GM12874 (cell line): ENCODE measurements at regions not wholly inside any gene's neighbourhood (a gene's known extent, or its start where the extent isn't known, plus 50 kb on each side); places are given as distances from the start of the nearest gene placed in this dataset.

Source experiments
- TF ChIP-seq, protein P1 (sequence below): IDR thresholded peaks from 2 replicates; pipeline ENCODE4 v1.5.1; 2011; ENCODE audit warnings: low read depth, mild to moderate bottlenecking, control low read depth, low read length, moderate library complexity; ENCODE audit not compliant: insufficient read depth

DNA sequence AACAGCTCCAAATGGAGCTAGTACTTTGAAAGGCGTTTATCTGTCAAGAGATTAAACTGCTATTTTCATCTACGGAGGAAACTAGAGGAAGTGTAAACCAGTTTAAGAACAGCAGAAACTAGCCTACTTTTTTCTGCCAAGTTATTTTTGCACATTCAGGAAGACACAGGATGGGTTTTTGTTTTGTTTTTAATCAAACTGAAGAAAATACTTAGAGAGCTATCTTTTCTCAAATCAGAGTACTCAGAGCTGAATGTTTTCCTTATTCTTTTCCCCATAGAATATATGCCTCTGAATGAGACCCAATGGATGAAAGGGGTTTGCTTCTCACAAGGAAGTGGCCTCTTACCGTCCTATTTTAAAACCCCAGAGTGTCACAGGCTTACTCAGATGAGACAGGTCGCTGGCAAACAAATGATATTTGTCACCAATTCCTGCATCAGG lies 538.5 kb downstream of the CD83 start:
- TF ChIP-seq, protein P1, sequence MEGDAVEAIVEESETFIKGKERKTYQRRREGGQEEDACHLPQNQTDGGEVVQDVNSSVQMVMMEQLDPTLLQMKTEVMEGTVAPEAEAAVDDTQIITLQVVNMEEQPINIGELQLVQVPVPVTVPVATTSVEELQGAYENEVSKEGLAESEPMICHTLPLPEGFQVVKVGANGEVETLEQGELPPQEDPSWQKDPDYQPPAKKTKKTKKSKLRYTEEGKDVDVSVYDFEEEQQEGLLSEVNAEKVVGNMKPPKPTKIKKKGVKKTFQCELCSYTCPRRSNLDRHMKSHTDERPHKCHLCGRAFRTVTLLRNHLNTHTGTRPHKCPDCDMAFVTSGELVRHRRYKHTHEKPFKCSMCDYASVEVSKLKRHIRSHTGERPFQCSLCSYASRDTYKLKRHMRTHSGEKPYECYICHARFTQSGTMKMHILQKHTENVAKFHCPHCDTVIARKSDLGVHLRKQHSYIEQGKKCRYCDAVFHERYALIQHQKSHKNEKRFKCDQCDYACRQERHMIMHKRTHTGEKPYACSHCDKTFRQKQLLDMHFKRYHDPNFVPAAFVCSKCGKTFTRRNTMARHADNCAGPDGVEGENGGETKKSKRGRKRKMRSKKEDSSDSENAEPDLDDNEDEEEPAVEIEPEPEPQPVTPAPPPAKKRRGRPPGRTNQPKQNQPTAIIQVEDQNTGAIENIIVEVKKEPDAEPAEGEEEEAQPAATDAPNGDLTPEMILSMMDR, result no peak

DNA sequence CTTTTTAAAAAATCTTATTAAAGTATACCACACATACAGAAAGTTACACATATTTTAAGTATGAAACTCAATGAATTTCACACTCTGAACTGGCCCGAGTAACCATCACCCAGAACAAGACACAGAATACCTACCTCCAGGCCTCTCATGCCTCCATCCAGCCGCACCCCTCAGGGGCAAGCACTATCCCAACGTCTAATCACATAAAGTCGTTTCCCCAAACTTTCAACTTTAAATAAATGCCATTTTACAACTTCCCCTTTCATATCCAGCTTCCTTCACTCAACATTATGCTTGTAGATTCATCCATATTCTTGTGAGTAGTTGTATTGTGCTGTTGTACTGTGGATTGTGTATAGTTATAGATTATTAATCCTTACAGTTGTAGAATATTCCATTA lies 539.1 kb downstream of the CD83 start:
- TF ChIP-seq, protein P1, result no peak

DNA sequence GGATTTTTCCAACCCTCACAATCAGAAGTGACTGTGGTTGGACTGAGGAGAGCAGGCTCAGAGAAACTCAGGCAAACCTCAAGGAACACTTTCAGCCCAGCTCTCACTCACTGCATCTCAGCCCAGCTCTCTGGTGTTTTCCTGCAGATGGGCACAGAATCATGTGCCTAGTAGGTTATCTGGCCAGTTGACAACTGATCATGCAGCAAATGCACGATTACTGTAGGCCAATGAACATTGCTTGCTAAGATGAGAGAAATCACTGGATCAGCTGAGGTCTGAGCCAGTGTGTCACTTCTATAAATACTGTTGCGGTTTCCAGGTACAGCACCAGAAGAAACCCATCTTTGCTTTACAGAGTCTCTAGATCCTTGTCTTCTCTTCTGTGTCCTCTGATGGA lies 540.5 kb downstream of the CD83 start:
- TF ChIP-seq, protein P1, result no peak

DNA sequence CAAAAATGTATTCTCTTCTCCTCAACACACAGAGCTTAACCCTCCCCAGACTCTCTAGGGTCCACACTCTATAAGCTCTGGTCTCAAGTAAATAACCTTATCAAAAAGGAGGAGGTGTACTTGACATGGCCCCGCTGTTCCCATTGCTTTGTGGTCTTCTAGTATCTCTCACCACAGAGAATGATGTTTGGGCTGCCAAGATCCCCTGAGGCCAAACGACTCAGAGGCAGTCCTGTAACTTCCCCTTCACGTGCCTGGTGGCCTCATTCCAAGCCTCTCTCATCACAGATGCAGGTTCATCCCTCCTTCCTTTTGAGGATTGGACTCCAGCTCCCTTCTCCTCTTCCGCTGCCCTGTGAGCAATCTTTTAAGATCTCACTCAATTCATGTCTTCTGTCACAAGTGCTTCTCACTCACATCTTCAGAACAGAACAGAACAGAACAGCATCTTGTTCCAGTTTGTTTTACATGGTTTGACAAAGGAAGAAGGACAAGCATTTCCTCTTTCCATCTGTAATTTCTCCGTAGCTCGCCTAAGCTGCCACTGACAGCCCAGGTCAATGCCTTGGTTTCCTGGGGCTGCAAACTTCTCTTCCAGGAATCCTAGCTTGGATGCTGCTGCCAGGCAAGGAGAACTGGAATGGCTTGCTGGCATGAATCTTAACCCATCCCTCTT lies 541.5 kb downstream of the CD83 start:
- TF ChIP-seq, protein P1, result no peak

DNA sequence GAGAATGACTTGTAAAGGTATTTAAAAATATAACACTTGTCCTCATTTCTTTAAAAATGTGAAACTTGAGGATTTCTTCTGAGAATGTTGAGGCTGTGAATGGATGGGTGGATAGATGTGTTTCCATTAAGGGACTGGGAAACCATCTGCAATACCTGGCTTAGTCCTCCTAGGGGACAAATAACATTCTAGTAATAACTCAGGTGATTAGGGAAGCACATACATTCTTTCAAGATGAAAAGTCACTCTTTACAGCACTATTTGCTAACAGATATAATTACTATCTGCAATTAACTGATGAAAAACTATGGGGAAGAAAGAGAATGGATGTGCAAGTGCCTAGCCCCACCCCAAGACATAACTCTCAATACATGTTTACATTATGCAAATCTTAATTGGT lies 542.3 kb downstream of the CD83 start:
- TF ChIP-seq, protein P1, result no peak

DNA sequence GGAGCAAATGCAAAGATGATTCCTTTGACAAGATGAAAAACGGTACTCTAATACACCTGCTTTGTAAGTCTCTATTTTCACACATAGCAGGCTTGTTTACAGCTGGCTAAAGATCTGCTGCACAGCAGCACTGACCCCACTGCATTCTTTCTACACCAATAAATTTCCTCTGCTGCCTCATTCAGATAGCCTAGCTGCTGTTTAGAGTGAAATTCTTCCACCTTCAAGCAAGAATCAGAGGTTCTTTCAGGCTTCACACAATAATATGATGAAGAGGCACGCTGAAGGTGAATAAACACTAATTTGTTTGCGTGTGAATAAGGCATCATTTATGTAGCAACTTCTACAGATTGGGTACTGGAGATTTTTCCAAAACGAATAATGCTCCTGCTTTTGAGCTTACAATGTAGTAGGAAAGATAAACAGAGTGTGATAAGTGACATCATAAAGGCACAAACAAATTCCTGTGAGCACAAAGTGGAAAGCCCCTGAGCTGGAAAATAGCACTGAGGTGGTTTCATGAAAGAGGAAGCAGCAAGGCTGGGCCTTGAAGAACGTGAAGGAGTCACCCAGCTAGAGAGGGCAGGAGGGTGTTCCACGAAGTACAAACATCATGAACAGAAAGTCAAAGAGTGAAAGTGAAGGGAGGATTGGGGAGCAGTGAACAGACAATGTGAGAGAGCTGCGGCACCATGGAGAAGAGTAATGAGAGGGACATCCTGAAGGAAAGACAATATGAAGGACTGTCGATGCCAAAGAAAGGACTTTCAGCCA lies 543.4 kb downstream of the CD83 start:
- TF ChIP-seq, protein P1, result no peak

DNA sequence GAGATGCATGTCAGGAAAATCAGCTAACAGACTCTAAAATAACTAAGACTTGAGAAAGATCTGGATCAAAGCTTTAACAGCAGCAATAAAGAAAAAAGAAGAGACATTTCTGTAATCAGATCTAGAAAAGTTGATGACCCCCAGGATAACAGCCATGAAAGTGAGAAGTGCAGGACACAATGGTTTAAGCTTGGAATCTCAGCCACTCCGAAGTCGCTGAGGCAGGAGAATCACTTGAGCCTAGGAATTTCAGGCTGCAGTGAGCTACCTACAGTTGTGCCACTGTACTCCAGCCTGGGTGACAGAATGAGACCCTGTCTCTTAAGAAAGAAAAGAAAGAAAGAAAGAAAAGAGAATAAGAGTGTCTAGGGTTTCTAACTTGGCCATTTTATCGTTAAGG lies 544.1 kb downstream of the CD83 start:
- TF ChIP-seq, protein P1, result no peak
